ENCODE measurements at regions not wholly inside any gene's neighbourhood (a gene's known extent, or its start where the extent isn't known, plus 50 kb on each side); places are given as distances from the start of the nearest gene placed in this dataset.

DNA sequence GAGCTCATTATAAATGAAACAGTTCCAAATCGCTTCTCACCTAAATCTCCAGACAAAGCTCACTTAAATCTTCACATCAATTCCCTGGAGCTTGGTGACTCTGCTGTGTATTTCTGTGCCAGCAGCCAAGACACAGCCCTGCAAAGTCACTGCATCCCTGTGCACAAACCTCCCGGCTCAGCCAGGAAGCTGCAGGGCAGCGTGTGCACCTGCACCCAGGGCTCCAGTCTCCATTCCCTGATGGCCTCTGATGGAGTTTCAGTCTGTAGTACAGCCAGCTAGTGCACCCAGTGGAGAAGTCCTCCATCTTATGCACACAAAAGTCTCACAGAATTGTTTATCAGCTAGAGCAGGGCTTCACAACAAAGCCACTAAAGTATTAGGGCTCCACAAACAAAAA, 51.1 kb upstream of the PRSS58 start:
- Mint-ChIP-seq H3K9me3 (ENCODE audit: unreplicated experiment) (no peaks in the 10 kb centered on the region), H3K27me3 (ENCODE audit: unreplicated experiment) (peaks cover 2% of the 10 kb centered on the region), H3K4me1 (ENCODE audit: unreplicated experiment) (no peaks in the 10 kb centered on the region), H3K27ac (ENCODE audit: unreplicated experiment) (no peak overlapping the region), H3K36me3 (ENCODE audit: low read depth, unreplicated experiment) (no peaks in the 10 kb centered on the region), H3K4me3 (ENCODE audit: unreplicated experiment) (no peak overlapping the region)
- TF ChIP-seq, protein P1, sequence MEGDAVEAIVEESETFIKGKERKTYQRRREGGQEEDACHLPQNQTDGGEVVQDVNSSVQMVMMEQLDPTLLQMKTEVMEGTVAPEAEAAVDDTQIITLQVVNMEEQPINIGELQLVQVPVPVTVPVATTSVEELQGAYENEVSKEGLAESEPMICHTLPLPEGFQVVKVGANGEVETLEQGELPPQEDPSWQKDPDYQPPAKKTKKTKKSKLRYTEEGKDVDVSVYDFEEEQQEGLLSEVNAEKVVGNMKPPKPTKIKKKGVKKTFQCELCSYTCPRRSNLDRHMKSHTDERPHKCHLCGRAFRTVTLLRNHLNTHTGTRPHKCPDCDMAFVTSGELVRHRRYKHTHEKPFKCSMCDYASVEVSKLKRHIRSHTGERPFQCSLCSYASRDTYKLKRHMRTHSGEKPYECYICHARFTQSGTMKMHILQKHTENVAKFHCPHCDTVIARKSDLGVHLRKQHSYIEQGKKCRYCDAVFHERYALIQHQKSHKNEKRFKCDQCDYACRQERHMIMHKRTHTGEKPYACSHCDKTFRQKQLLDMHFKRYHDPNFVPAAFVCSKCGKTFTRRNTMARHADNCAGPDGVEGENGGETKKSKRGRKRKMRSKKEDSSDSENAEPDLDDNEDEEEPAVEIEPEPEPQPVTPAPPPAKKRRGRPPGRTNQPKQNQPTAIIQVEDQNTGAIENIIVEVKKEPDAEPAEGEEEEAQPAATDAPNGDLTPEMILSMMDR (IDR thresholded peaks at IDR 0.05; ENCODE audit: unreplicated experiment), result no peak
- no peak for DNase-seq (ENCODE audit: low spot score)

DNA sequence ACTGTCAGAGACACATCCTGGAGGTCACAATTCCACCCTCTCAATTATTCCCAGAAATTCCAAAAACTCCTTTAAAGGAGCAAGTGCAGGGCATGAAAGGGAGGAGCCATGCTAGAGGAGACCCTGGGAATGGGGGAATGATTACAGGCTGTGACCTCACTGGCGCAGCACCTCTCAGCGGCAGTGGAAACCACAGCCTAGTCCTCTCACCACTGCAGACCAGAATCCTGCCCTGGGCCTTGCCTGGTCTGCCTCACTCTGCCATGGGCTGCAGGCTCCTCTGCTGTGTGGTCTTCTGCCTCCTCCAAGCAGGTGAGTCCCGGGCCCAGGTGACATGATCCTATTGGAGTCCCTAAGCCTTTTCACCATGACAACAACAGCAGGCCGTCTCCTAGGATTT, 50.5 kb upstream of the PRSS58 start:
- no peak for DNase-seq (ENCODE audit: low spot score)
- TF ChIP-seq, protein P1 (IDR thresholded peaks at IDR 0.05; ENCODE audit: unreplicated experiment), result no peak
- H3K27me3 Mint-ChIP-seq (ENCODE audit: unreplicated experiment), result peaks cover 2% of the 10 kb centered on the region
- no peak overlapping the region for H3K4me3 Mint-ChIP-seq (ENCODE audit: unreplicated experiment)
- H3K36me3 Mint-ChIP-seq (ENCODE audit: low read depth, unreplicated experiment), result no peaks in the 10 kb centered on the region
- no peaks in the 10 kb centered on the region for H3K4me1 Mint-ChIP-seq (ENCODE audit: unreplicated experiment)
- no peak overlapping the region for H3K27ac Mint-ChIP-seq (ENCODE audit: unreplicated experiment)
- H3K9me3 Mint-ChIP-seq (ENCODE audit: unreplicated experiment), result no peaks in the 10 kb centered on the region

Measured in endothelial cell (in vitro differentiated cells).